Lower leg skin (tissue), 4 donors: ENCODE measurements at regions not wholly inside any gene's neighbourhood (a gene's known extent, or its start where the extent isn't known, plus 50 kb on each side); places are given as distances from the start of the nearest gene placed in this dataset.

ENCODE experiments used
- DNase-seq, 2 donors: peaks; one replicate each; pipeline ENCODE4 v3.0.0-alpha.2; 2019; ENCODE audit warnings: low spot score in 2 of 2
- H3K4me3 ChIP-seq: fragments of 200-600 bp; sonication (generic); 2 replicates; pipeline ENCODE4 v1.5.1; 2017; ENCODE audit warnings: mild to moderate bottlenecking, low read depth; ENCODE audit not compliant: poor library complexity, severe bottlenecking
- CTCF ChIP-seq, 3 donors: fragments of 450-650 bp; IDR thresholded peaks; one replicate each; pipeline ENCODE4 v1.5.1; 2016; ENCODE audit warnings: antibody characterized with exemption in 3 of 3, mild to moderate bottlenecking in 3 of 3, moderate library complexity in 2 of 3
- POLR2A ChIP-seq, 2 donors: fragments of 450-650 bp; IDR thresholded peaks; one replicate each; pipeline ENCODE4 v1.6.1; 2016 to 2017; ENCODE audit warnings: antibody characterized with exemption in 2 of 2, mild to moderate bottlenecking in 1 of 2, moderate library complexity in 1 of 2
- WGBS, 2 donors: methylation state at CpG; one replicate each; pipeline ENCODE4 v1.1.5; 2018; 5-methylcytosine and 5-hydroxymethylcytosine counted together
- intact Hi-C: fragments of 100-400 bp; cut with DNase I; formaldehyde crosslinking; loops from one replicate; pipeline ENCODE4 v1.15.0; 2023; ENCODE audit warnings: low total_unique reads

GRCh38 chr2:17289669-17290068 lies 228.6 kb downstream of the RAD51AP2 start:
- no peak for DNase-seq
- no peak overlapping the region for H3K4me3 ChIP-seq
- 76 to 93% methylated on average over 3 of the region's 3 CpGs for WGBS, 2 donors
- TF ChIP-seq POLR2A (IDR thresholded peaks at IDR 0.05) (no peak), CTCF (IDR thresholded peaks at IDR 0.05) (no peak)
- intact Hi-C loops, result no loop called here

GRCh38 chr2:17287183-17287582 lies 231.1 kb downstream of the RAD51AP2 start:
- no peak for TF ChIP-seq POLR2A (IDR thresholded peaks at IDR 0.05)
- no peak for TF ChIP-seq CTCF (IDR thresholded peaks at IDR 0.05)
- no peak overlapping the region for H3K4me3 ChIP-seq
- intact Hi-C loops, result no loop called here
- 71 to 76% methylated on average over 1 of the region's 1 CpG for WGBS, 2 donors
- no peak for DNase-seq

GRCh38 chr2:17282826-17283225 lies 235.4 kb downstream of the RAD51AP2 start:
- 85 to 86% methylated on average over 5 of the region's 5 CpGs for WGBS, 2 donors
- no peak for DNase-seq
- intact Hi-C loops, result no loop called here

GRCh38 chr2:17282245-17282644 lies 236.0 kb downstream of the RAD51AP2 start:
- intact Hi-C loops, result no loop called here
- H3K4me3 ChIP-seq, result no peak overlapping the region
- WGBS, 2 donors, result 100% methylated on average over 1 of the region's 1 CpG
- no peak for DNase-seq
- TF ChIP-seq CTCF (IDR thresholded peaks at IDR 0.05), result no peak

More at GRCh38 chr2:17282826-17283225, 235.4 kb downstream of the RAD51AP2 start:
- no peak overlapping the region for H3K4me3 ChIP-seq
- TF ChIP-seq CTCF (IDR thresholded peaks at IDR 0.05) (no peak), POLR2A (IDR thresholded peaks at IDR 0.05) (no peak)

- TF ChIP-seq POLR2A (IDR thresholded peaks at IDR 0.05) (no peak), CTCF (IDR thresholded peaks at IDR 0.05) (no peak)
- no peak for DNase-seq
- H3K4me3 ChIP-seq, result no peak overlapping the region
- intact Hi-C loops, result no loop called here
- WGBS, 2 donors, result 78 to 88% methylated on average over 1 of the region's 1 CpG
Measured at GRCh38 chr2:17276220-17276619, 242.0 kb downstream of the RAD51AP2 start.
